CD4-positive, alpha-beta T cell (primary cell): ENCODE measurements at regions not wholly inside any gene's neighbourhood (a gene's known extent, or its start where the extent isn't known, plus 50 kb on each side); places are given as distances from the start of the nearest gene placed in this dataset.

Experiments
- ATAC-seq: fragments of 200-7000 bp; cut with Tn5 transposase; one replicate; pipeline ENCODE4 v1.10.0; 2022; ENCODE audit warnings: mild to moderate bottlenecking; ENCODE audit not compliant: poor library complexity
- CTCF ChIA-PET: fragments of 350-600 bp; sonication (Branson Sonifier 250); formaldehyde crosslinking; loops from one replicate; lab custom pipeline; 2021; ENCODE audit warnings: antibody characterized with exemption, inconsistent platforms; lab: Charles Lee
- POLR2A ChIA-PET: fragments of 350-600 bp; sonication (Branson Sonifier 250); formaldehyde crosslinking; loops from one replicate; lab custom pipeline; 2021; ENCODE audit warnings: antibody characterized with exemption, inconsistent platforms; lab: Charles Lee
- DNase-seq, 14 experiments: peaks; one replicate each; pipeline ENCODE4 v3.0.0-alpha.2; 2013 to 2020; ENCODE audit warnings: mixed read lengths in 2 of 14
- H3K27ac ChIP-seq, 2 donors: one replicate each; pipeline versions ENCODE4 v1.5.1 to v1.7.0; 2013; ENCODE audit warnings: low read length in 2 of 2, low read depth in 1 of 2, mild to moderate bottlenecking in 1 of 2
- H3K27me3 ChIP-seq, 2 experiments: 1 replicate in 1 of 2; 2 replicates in 1 of 2; pipeline versions ENCODE4 v1.6.1 to v1.7.0; 2013; ENCODE audit warnings: low read length in 2 of 2, control low read depth in 1 of 2, mild to moderate bottlenecking in 1 of 2, moderate library complexity in 1 of 2; ENCODE audit not compliant: insufficient read depth in 2 of 2, control insufficient read depth in 1 of 2
- H3K36me3 ChIP-seq: one replicate; pipeline ENCODE4 v1.6.1; 2013; ENCODE audit warnings: low read length, control low read depth; ENCODE audit not compliant: insufficient read depth
- H3K4me1 ChIP-seq: one replicate; pipeline ENCODE4 v1.6.1; 2013; ENCODE audit warnings: low read length, control low read depth; ENCODE audit not compliant: insufficient read depth
- H3K4me3 ChIP-seq: one replicate; pipeline ENCODE4 v1.5.1; 2013; ENCODE audit warnings: mild to moderate bottlenecking, low read length, moderate library complexity
- H3K9me3 ChIP-seq, 2 experiments: 1 replicate in 1 of 2; 2 replicates in 1 of 2; pipeline versions ENCODE4 v1.6.1 to v1.7.0; 2013; ENCODE audit warnings: low read length in 2 of 2, mild to moderate bottlenecking in 2 of 2, control low read depth in 1 of 2, moderate library complexity in 1 of 2; ENCODE audit not compliant: control insufficient read depth in 1 of 2, insufficient read depth in 1 of 2
- H3K27ac Mint-ChIP-seq: one replicate; pipeline ENCODE4 v1.8.0; 2020; ENCODE audit warnings: mixed read lengths
- H3K27me3 Mint-ChIP-seq: one replicate; pipeline ENCODE4 v1.8.0; 2021; ENCODE audit warnings: mixed read lengths
- H3K36me3 Mint-ChIP-seq: one replicate; pipeline ENCODE4 v1.8.0; 2021; ENCODE audit warnings: low read depth, mixed read lengths
- H3K4me1 Mint-ChIP-seq: one replicate; pipeline ENCODE4 v1.8.0; 2021; ENCODE audit warnings: low read depth, mixed read lengths
- H3K4me3 Mint-ChIP-seq: one replicate; pipeline ENCODE4 v1.8.0; 2020; ENCODE audit warnings: mild to moderate bottlenecking, mixed read lengths
- H3K9me3 Mint-ChIP-seq: one replicate; pipeline ENCODE4 v1.8.0; 2020; ENCODE audit warnings: mixed read lengths
- CTCF ChIP-seq: fragments of 200-600 bp; IDR thresholded peaks from one replicate; pipeline ENCODE4 v1.8.0; 2022; ENCODE audit warnings: antibody characterized with exemption, mild to moderate bottlenecking
- intact Hi-C, 2 experiments: fragments of 100-400 bp; cut with DNase I in 1 of 2; cut with micrococcal nuclease in 1 of 2; formaldehyde crosslinking; loops; one replicate each; pipeline versions ENCODE4 v1.15.1 to v1.9.0; 2023 to 2025; cut with DNase I, micrococcal nuclease

GRCh38 chr21:19590044-19590443, 1186.5 kb upstream of the TMPRSS15 start:
- ATAC-seq = no peak
- intact Hi-C loops = no loop called here
- no peak for DNase-seq
- H3K36me3 ChIP-seq = no peaks in the 10 kb centered on the region
- no peaks in the 10 kb centered on the region for H3K27me3 ChIP-seq
- no peak for TF ChIP-seq CTCF
- no peaks in the 10 kb centered on the region for H3K36me3 Mint-ChIP-seq
- H3K4me1 Mint-ChIP-seq = no peaks in the 10 kb centered on the region
- H3K9me3 Mint-ChIP-seq = peaks cover 6% of the 10 kb centered on the region
- no peak overlapping the region for H3K27ac Mint-ChIP-seq
- CTCF ChIA-PET = no interaction called here
- no peak overlapping the region for H3K4me3 ChIP-seq
- no peak overlapping the region for H3K27ac ChIP-seq
- POLR2A ChIA-PET = no interaction called here
- H3K9me3 ChIP-seq = peaks cover 0 to 9% of the 10 kb centered on the region in 2 experiments
- no peaks in the 10 kb centered on the region for H3K4me1 ChIP-seq
- no peaks in the 10 kb centered on the region for H3K27me3 Mint-ChIP-seq
- no peak overlapping the region for H3K4me3 Mint-ChIP-seq

GRCh38 chr21:19603011-19603593, 1199.5 kb upstream of the TMPRSS15 start:
- H3K4me3 ChIP-seq = no peak overlapping the region
- CTCF ChIA-PET = no interaction called here
- Mint-ChIP-seq H3K27ac (no peak overlapping the region), H3K4me3 (no peak overlapping the region), H3K4me1 (no peaks in the 10 kb centered on the region), H3K27me3 (no peaks in the 10 kb centered on the region), H3K9me3 (peaks cover 2% of the 10 kb centered on the region), H3K36me3 (no peaks in the 10 kb centered on the region)
- no peaks in the 10 kb centered on the region for H3K36me3 ChIP-seq
- POLR2A ChIA-PET = no interaction called here
- ATAC-seq (no peak), DNase-seq (no peak)
- no peaks in the 10 kb centered on the region for H3K4me1 ChIP-seq
- TF ChIP-seq CTCF = no peak
- no peaks in the 10 kb centered on the region for H3K9me3 ChIP-seq
- intact Hi-C loops = no loop called here
- H3K27ac ChIP-seq = no peak overlapping the region
- no peaks in the 10 kb centered on the region for H3K27me3 ChIP-seq

GRCh38 chr21:19608101-19608621, 1204.6 kb upstream of the TMPRSS15 start:
- peaks cover 2% of the 10 kb centered on the region for H3K9me3 Mint-ChIP-seq
- H3K27ac ChIP-seq = no peak overlapping the region
- no peaks in the 10 kb centered on the region for H3K4me1 Mint-ChIP-seq
- H3K4me3 ChIP-seq = no peak overlapping the region
- no peak overlapping the region for H3K4me3 Mint-ChIP-seq
- no peaks in the 10 kb centered on the region for H3K36me3 Mint-ChIP-seq
- no peaks in the 10 kb centered on the region for H3K4me1 ChIP-seq
- H3K27ac Mint-ChIP-seq = no peak overlapping the region
- ATAC-seq (no peak), DNase-seq (no peak)
- H3K36me3 ChIP-seq = no peaks in the 10 kb centered on the region
- H3K27me3 Mint-ChIP-seq = no peaks in the 10 kb centered on the region
- intact Hi-C loops = no loop called here
- TF ChIP-seq CTCF = no peak
- H3K27me3 ChIP-seq = no peaks in the 10 kb centered on the region
- POLR2A ChIA-PET = no interaction called here
- CTCF ChIA-PET = no interaction called here
- no peaks in the 10 kb centered on the region for H3K9me3 ChIP-seq
